ENCODE measurements at regions not wholly inside any gene's neighbourhood (a gene's known extent, or its start where the extent isn't known, plus 50 kb on each side); places are given as distances from the start of the nearest gene placed in this dataset.
"Not testable (repeated sequence)": the region's sequence is repeated elsewhere in the genome, so short reads cannot be mapped to it uniquely, and the experiment has no call there.

DNA sequence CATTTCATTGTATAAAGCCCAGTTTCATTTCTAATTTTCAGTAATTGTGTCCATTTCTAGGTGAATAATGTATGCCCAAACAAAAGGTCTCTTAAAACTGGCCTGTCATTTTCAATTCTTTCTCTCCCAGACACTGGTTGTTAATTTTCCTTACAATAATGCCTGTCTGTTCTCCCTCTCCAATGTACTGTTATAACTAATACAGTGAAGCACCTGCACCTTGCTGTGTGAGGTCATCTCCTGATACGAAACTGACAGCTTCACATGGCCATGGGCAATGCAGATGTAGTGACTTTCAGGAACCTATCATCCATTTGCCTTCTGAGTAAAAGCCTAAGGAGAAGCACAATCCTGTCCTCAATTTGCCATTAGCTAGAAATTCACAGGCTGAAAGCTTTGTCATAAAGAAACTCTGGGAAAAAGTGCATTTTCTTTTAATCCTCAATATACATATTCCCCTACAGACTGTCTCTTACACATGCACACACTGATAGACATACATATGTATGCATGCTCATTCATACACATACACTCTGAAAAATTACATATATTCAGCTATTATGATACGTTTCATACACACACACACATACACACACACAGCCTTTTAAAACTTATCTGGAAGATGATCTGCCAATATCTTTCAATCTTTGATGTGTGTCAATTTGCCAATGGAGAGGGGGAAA lies 1030.3 kb downstream of the TDRD15 start:
- Histone ChIP-seq H3K27me3 (no peaks in the 10 kb centered on the region), H3K4me3 (no peak overlapping the region), H3K27ac (no peak overlapping the region), H3K36me3 (no peaks in the 10 kb centered on the region), H3K4me1 (no peaks in the 10 kb centered on the region), H3K9me3 (no peaks in the 10 kb centered on the region)
- DNase-seq (ENCODE audit: extremely low spot score in 2 of 2), result no peak
- intact Hi-C loops (cut with DNase I), result no loop called here
- TF ChIP-seq POLR2A (IDR thresholded peaks at IDR 0.05) (no peak), POLR2AphosphoS5 (IDR thresholded peaks at IDR 0.05; ENCODE audit: insufficient read depth in 1 of 2, low read depth in 1 of 2) (no peak)
- TF ChIP-seq, protein P1, sequence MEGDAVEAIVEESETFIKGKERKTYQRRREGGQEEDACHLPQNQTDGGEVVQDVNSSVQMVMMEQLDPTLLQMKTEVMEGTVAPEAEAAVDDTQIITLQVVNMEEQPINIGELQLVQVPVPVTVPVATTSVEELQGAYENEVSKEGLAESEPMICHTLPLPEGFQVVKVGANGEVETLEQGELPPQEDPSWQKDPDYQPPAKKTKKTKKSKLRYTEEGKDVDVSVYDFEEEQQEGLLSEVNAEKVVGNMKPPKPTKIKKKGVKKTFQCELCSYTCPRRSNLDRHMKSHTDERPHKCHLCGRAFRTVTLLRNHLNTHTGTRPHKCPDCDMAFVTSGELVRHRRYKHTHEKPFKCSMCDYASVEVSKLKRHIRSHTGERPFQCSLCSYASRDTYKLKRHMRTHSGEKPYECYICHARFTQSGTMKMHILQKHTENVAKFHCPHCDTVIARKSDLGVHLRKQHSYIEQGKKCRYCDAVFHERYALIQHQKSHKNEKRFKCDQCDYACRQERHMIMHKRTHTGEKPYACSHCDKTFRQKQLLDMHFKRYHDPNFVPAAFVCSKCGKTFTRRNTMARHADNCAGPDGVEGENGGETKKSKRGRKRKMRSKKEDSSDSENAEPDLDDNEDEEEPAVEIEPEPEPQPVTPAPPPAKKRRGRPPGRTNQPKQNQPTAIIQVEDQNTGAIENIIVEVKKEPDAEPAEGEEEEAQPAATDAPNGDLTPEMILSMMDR (IDR thresholded peaks at IDR 0.05), result no peak

DNA sequence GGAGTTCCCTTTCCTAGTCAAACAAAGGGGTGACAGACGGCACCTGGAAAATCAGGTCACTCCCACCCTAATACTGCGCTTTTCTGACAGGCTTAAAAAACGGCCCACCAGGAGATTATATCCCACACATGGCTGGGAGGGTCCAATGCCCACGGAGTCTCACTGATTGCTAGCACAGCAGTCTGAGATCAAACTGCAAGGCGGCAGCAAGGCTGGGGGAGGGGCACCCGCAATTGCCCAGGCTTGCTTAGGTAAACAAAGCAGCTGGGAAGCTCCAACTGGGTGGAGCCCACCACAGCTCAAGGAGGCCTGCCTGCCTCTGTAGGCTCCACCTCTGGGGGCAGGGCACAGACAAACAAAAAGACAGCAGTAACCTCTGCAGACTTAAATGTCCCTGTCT lies 1032.9 kb downstream of the TDRD15 start:
- not testable (repeated sequence) for DNase-seq (ENCODE audit: extremely low spot score in 2 of 2); H3K4me3 ChIP-seq; H3K27ac ChIP-seq; H3K9me3 ChIP-seq; H3K4me1 ChIP-seq; H3K36me3 ChIP-seq; H3K27me3 ChIP-seq
- intact Hi-C loops (cut with DNase I), result loop anchor here (5.0 kb wide), 1 partner anchor 656 kb away; no protein-coding TSS in a partner anchor

DNA sequence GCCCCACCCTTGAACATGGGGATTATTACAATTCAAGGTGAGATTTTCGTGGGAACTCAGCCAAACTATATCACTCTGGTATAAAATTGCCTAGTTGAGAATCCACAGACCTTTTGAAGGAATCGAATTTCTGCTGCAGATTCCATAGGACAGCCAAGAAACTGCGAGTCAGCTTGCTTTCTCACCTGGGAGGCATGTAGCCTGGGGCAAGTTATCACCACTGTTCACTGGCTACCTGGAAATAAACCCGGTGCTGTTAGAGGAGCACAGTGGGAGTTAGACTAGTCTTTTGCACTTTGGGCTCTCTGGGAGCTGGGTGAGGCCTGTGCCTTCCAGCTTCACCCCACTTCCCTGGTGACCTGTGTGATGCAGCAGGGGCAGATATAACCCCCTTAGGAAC lies 1043.5 kb downstream of the TDRD15 start:
- no peaks in the 10 kb centered on the region for H3K36me3 ChIP-seq
- H3K4me1 ChIP-seq, result no peaks in the 10 kb centered on the region
- TF ChIP-seq, protein P1 (IDR thresholded peaks at IDR 0.05), result no peak
- TF ChIP-seq POLR2A (IDR thresholded peaks at IDR 0.05), result no peak
- no peak for TF ChIP-seq POLR2AphosphoS5 (IDR thresholded peaks at IDR 0.05; ENCODE audit: insufficient read depth in 1 of 2, low read depth in 1 of 2)
- no peak for DNase-seq (ENCODE audit: extremely low spot score in 2 of 2)
- intact Hi-C loops (cut with DNase I), result no loop called here
- no peak overlapping the region for H3K4me3 ChIP-seq
- H3K27me3 ChIP-seq, result no peaks in the 10 kb centered on the region
- H3K9me3 ChIP-seq, result no peaks in the 10 kb centered on the region
- H3K27ac ChIP-seq, result no peak overlapping the region

DNA sequence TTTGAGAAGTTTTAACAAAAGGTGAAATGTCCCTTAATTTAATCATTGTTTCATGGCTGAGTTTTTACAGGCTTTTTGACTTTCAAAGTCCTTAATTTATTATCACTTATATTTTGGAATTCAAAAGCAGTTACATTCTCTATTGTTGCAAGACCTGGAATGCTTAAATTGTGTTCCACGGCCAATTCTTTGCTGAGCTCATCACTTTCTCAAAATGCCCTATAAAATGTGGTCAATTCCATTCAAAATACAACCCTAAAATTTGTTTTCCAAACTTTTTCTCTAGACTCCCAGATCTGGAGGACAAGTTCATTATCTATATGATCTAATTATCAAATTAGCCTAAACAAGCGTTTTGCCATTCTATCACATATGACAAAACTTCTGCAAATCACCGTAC lies 1051.2 kb downstream of the TDRD15 start:
- no peak overlapping the region for H3K27ac ChIP-seq
- no peak for DNase-seq (ENCODE audit: extremely low spot score in 2 of 2)
- no peaks in the 10 kb centered on the region for H3K4me1 ChIP-seq
- intact Hi-C loops (cut with DNase I), result no loop called here
- TF ChIP-seq POLR2AphosphoS5 (IDR thresholded peaks at IDR 0.05; ENCODE audit: insufficient read depth in 1 of 2, low read depth in 1 of 2), result no peak
- TF ChIP-seq, protein P1 (IDR thresholded peaks at IDR 0.05), result no peak
- TF ChIP-seq POLR2A (IDR thresholded peaks at IDR 0.05), result no peak
- H3K27me3 ChIP-seq, result no peaks in the 10 kb centered on the region
- H3K9me3 ChIP-seq, result no peaks in the 10 kb centered on the region
- no peak overlapping the region for H3K4me3 ChIP-seq
- no peaks in the 10 kb centered on the region for H3K36me3 ChIP-seq

DNA sequence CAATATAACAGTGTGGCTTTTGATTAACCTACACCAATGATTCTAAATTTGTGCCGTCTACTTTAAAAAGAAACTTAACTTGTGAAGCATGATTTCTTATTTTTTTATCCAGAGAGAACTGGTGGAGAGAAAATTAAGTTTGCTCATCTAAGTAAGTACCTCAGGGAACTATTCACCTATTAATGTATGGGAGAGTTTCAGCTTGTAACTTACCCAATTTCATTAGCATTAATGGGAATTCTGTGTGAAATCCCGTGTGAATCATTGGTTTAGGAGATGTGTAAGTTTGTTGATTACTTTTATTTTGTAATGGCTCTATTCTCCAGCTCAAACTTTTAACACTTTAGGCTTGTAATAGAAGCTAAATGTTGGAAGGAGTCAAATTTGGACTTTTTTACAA lies 1061.5 kb downstream of the TDRD15 start:
- H3K4me1 ChIP-seq, result no peaks in the 10 kb centered on the region
- TF ChIP-seq POLR2AphosphoS5 (IDR thresholded peaks at IDR 0.05; ENCODE audit: insufficient read depth in 1 of 2, low read depth in 1 of 2), result no peak
- no peak for TF ChIP-seq POLR2A (IDR thresholded peaks at IDR 0.05)
- TF ChIP-seq, protein P1 (IDR thresholded peaks at IDR 0.05), result no peak
- intact Hi-C loops (cut with DNase I), result no loop called here
- H3K9me3 ChIP-seq, result no peaks in the 10 kb centered on the region
- no peak for DNase-seq (ENCODE audit: extremely low spot score in 2 of 2)
- no peak overlapping the region for H3K4me3 ChIP-seq
- H3K27ac ChIP-seq, result no peak overlapping the region
- no peaks in the 10 kb centered on the region for H3K36me3 ChIP-seq
- H3K27me3 ChIP-seq, result no peaks in the 10 kb centered on the region

DNA sequence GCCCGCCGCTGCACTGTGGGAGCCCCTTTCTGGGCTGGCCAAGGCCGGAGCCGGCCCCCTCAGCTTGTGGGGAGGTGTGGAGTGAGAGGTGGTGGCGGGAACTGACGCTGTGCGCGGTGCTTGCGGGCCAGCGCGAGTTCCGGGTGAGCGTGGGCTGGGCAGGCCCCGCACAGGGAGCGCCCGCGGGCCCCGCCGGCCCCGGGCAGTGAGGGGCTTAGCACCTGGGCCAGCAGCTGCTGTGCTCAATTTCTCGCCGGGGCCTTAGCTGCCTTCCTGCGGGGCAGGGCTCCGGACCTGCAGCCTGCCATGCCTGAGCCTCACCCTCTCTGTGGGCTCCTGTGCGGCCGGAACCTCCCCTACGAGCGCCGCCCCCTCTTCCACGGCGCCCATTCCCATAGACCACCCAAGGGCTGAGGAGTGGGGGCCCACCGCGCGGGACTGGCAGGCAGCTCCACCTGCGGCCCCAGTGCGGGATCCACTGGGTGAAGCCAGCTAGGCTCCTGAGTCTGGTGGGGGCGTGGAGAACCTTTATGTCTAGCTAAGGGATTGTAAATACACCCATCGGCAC lies 1062.6 kb downstream of the TDRD15 start:
- DNase-seq (ENCODE audit: extremely low spot score in 2 of 2); H3K27me3 ChIP-seq; H3K27ac ChIP-seq; H3K36me3 ChIP-seq; H3K4me1 ChIP-seq; intact Hi-C loops (cut with DNase I); H3K9me3 ChIP-seq; H3K4me3 ChIP-seq: not testable (repeated sequence)

All from vagina (tissue), 2 donors.